Left lung (tissue), 4 donors: ENCODE measurements at regions not wholly inside any gene's neighbourhood (a gene's known extent, or its start where the extent isn't known, plus 50 kb on each side); places are given as distances from the start of the nearest gene placed in this dataset.

ENCODE experiments used
- ATAC-seq: fragments of 200-7000 bp; cut with Tn5 transposase; one replicate; pipeline ENCODE4 v1.9.1; 2020; ENCODE audit warnings: moderate library complexity
- DNase-seq, 4 donors: peaks; one replicate each; pipeline ENCODE4 v3.0.0-alpha.2; 2013 to 2020
- H3K27ac ChIP-seq, 2 donors: fragments of 200-600 bp; sonication (generic) in 1 of 2; one replicate each; pipeline versions ENCODE4 v1.5.0 to v1.8.0; 2020 to 2021
- H3K27me3 ChIP-seq, 2 donors: fragments of 200-600 bp; sonication (generic) in 1 of 2; one replicate each; pipeline versions ENCODE4 v1.5.0 to v1.8.0; 2020 to 2021
- H3K36me3 ChIP-seq, 2 donors: fragments of 200-600 bp; sonication (generic) in 1 of 2; one replicate each; pipeline versions ENCODE4 v1.5.0 to v1.8.0; 2020 to 2021
- H3K4me1 ChIP-seq, 2 donors: fragments of 200-600 bp; one replicate each; pipeline ENCODE4 v1.8.0; 2021
- H3K4me3 ChIP-seq, 2 donors: fragments of 200-600 bp; sonication (generic) in 1 of 2; one replicate each; pipeline versions ENCODE4 v1.5.0 to v1.8.0; 2020 to 2021; ENCODE audit warnings: mild to moderate bottlenecking in 1 of 2
- H3K9me3 ChIP-seq, 2 donors: fragments of 200-600 bp; sonication (generic) in 1 of 2; one replicate each; pipeline versions ENCODE4 v1.5.0 to v1.8.0; 2020 to 2021
- CTCF ChIP-seq, 2 donors: fragments of 200-600 bp; sonication (generic) in 1 of 2; IDR thresholded peaks; one replicate each; pipeline versions ENCODE4 v1.5.0 to v1.8.0; 2021; ENCODE audit warnings: antibody characterized with exemption in 2 of 2
- intact Hi-C, 2 donors: fragments of 100-400 bp; cut with DNase I; formaldehyde crosslinking; loops; one replicate each; pipeline versions ENCODE4 v1.11.2 to v1.14.2; 2022
- donor health status: DM: no; HTN: yes; CAD: no.
- donor health status: DM: no; HTN: no; CAD: no.

- TF ChIP-seq CTCF (IDR thresholded peaks at IDR 0.05), result no peak
- intact Hi-C loops, result no loop called here
- Histone ChIP-seq H3K9me3 (peaks cover 0 to 4% of the 10 kb centered on the region in 2 donors), H3K27ac (no peak overlapping the region), H3K27me3 (no peaks in the 10 kb centered on the region), H3K36me3 (no peaks in the 10 kb centered on the region), H3K4me1 (no peaks in the 10 kb centered on the region), H3K4me3 (no peak overlapping the region)
- DNase-seq (no peak), ATAC-seq (no peak)
These were observed 1000.2 kb downstream of the NR2F1-AS1 start for GRCh38 chr5:92580814-92581213.

DNA sequence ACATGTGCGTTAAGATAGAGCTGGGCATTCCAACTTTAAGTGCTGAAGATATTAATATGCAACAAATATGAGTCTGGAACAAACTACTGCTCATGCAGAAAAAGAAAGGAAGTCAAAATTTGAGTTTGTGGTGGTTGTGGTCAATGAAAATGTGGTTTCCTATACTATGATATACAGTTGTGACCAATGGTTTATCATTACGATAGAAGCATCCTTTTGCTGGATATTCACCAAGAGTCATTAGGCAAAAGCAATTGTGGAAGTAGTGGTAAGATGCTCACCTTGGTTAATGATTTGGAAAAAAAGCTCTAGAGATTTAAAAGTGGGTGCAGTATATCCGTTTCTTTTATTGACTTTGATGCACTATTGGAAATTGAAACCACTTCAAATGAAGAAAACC is 1007.0 kb downstream of the NR2F1-AS1 start:
- TF ChIP-seq CTCF (IDR thresholded peaks at IDR 0.05), result no peak
- intact Hi-C loops, result no loop called here
- Histone ChIP-seq H3K4me1 (no peaks in the 10 kb centered on the region), H3K27ac (no peak overlapping the region), H3K4me3 (no peak overlapping the region), H3K36me3 (no peaks in the 10 kb centered on the region), H3K9me3 (no peaks in the 10 kb centered on the region), H3K27me3 (no peaks in the 10 kb centered on the region)
- no peak for ATAC-seq
- no peak for DNase-seq

DNA sequence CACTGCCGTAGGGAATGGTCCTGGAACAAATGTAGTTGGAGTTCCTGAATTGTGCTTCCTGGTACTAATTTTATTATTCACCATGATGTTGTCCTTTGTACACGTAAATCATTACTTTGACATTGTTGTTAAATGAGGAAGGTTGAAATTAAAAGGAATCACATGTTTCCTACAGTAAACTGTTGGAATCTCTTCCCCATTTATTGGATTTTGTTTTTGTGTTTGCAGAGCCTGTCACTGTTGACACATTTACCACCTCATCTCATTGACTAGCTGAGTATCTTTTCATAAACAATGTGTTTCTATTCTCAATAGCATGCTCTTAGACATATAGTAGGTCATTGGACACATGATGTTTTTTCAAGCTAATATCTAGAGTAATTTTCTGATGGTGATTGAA is 1012.5 kb downstream of the NR2F1-AS1 start:
- Histone ChIP-seq H3K27ac (no peak overlapping the region), H3K9me3 (no peaks in the 10 kb centered on the region), H3K27me3 (no peaks in the 10 kb centered on the region), H3K36me3 (no peaks in the 10 kb centered on the region), H3K4me3 (no peak overlapping the region), H3K4me1 (no peaks in the 10 kb centered on the region)
- ATAC-seq (no peak), DNase-seq (no peak)
- intact Hi-C loops, result no loop called here
- TF ChIP-seq CTCF (IDR thresholded peaks at IDR 0.05), result no peak

GRCh38 chr5:92567831-92568450 is 1013.1 kb downstream of the NR2F1-AS1 start:
- ATAC-seq (no peak), DNase-seq (no peak)
- intact Hi-C loops, result no loop called here
- no peak overlapping the region for H3K4me3 ChIP-seq
- no peaks in the 10 kb centered on the region for H3K9me3 ChIP-seq
- no peak for TF ChIP-seq CTCF (IDR thresholded peaks at IDR 0.05)
- H3K27me3 ChIP-seq, result no peaks in the 10 kb centered on the region
- H3K27ac ChIP-seq, result no peak overlapping the region
- no peaks in the 10 kb centered on the region for H3K36me3 ChIP-seq
- H3K4me1 ChIP-seq, result no peaks in the 10 kb centered on the region

- DNase-seq (no peak), ATAC-seq (no peak)
- Histone ChIP-seq H3K4me3 (no peak overlapping the region), H3K27ac (no peak overlapping the region), H3K9me3 (no peaks in the 10 kb centered on the region), H3K36me3 (no peaks in the 10 kb centered on the region), H3K27me3 (no peaks in the 10 kb centered on the region), H3K4me1 (no peaks in the 10 kb centered on the region)
- intact Hi-C loops, result no loop called here
- no peak for TF ChIP-seq CTCF (IDR thresholded peaks at IDR 0.05)
These were observed 1014.8 kb downstream of the NR2F1-AS1 start for GRCh38 chr5:92566113-92566786.
